Spleen (tissue), 11 donors: ENCODE measurements at regions not wholly inside any gene's neighbourhood (a gene's known extent, or its start where the extent isn't known, plus 50 kb on each side); places are given as distances from the start of the nearest gene placed in this dataset.

Source experiments
- DNase-seq: peaks from one replicate; pipeline ENCODE4 v3.0.0-alpha.2; 2020
- H3K27ac ChIP-seq, 8 donors: fragments of 200-600 bp; sonication (generic) in 7 of 8; 1 replicate in 4 of 8; 2 replicates in 4 of 8; pipeline versions ENCODE4 v1.5.0 to v1.8.0; 2016 to 2021; ENCODE audit warnings: inconsistent platforms in 4 of 8, mild to moderate bottlenecking in 4 of 8, moderate library complexity in 1 of 8
- H3K27me3 ChIP-seq, 7 donors: fragments of 200-600 bp; sonication (generic) in 6 of 7; replicated peaks in 1 of 7; 1 replicate in 4 of 7; 2 replicates in 3 of 7; pipeline versions ENCODE4 v1.5.0 to v1.8.0; 2016 to 2021; ENCODE audit warnings: inconsistent platforms in 3 of 7, mild to moderate bottlenecking in 1 of 7
- H3K36me3 ChIP-seq, 6 donors: fragments of 200-600 bp; sonication (generic) in 5 of 6; 1 replicate in 4 of 6; 2 replicates in 2 of 6; pipeline versions ENCODE4 v1.5.0 to v1.8.0; 2016 to 2021; ENCODE audit warnings: inconsistent platforms in 2 of 6
- H3K4me1 ChIP-seq, 6 donors: fragments of 200-600 bp; sonication (generic) in 5 of 6; 1 replicate in 3 of 6; 2 replicates in 3 of 6; pipeline versions ENCODE4 v1.5.0 to v1.8.0; 2016 to 2021; ENCODE audit warnings: inconsistent platforms in 3 of 6
- H3K4me3 ChIP-seq, 8 donors: fragments of 200-600 bp; sonication (generic) in 7 of 8; 1 replicate in 4 of 8; 2 replicates in 4 of 8; pipeline versions ENCODE4 v1.5.0 to v1.8.0; 2016 to 2021; ENCODE audit warnings: inconsistent platforms in 4 of 8, mild to moderate bottlenecking in 4 of 8, moderate library complexity in 2 of 8
- H3K9me3 ChIP-seq, 8 donors: fragments of 200-600 bp; sonication (generic) in 7 of 8; 1 replicate in 4 of 8; 2 replicates in 4 of 8; pipeline versions ENCODE4 v1.5.0 to v1.8.0; 2016 to 2021; ENCODE audit warnings: inconsistent platforms in 4 of 8
- POLR2A ChIP-seq, 3 donors: fragments of 450-650 bp; IDR thresholded peaks; one replicate each; pipeline ENCODE4 v1.5.1; 2017; ENCODE audit warnings: antibody characterized with exemption in 3 of 3, mild to moderate bottlenecking in 1 of 3
- POLR2AphosphoS5 ChIP-seq, 3 donors: sonication (generic); formaldehyde crosslinking; IDR thresholded peaks; one replicate each; pipeline ENCODE4 v1.5.1; 2017; ENCODE audit warnings: antibody characterized with exemption in 3 of 3
- WGBS, 5 donors: extraction: QIAGEN DNeasy Blood & Tissue Kit in 3 of 5; methylation state at CpG; one replicate each; pipeline versions ENCODE4 v1.1.5 to v1.1.7; 2013 to 2018; 5-methylcytosine and 5-hydroxymethylcytosine counted together
- intact Hi-C: fragments of 100-400 bp; cut with DNase I; formaldehyde crosslinking; loops from one replicate; pipeline ENCODE4 v1.15.0; 2023; ENCODE audit warnings: low total_unique reads
- TF ChIP-seq, protein P1 (sequence below), 11 experiments: fragments of 200-600 bp in 7 of 11; fragments of 450-650 bp in 4 of 11; sonication (generic) in 4 of 11; IDR thresholded peaks in 8 of 11; conservative IDR thresholded peaks in 3 of 11; 1 replicate in 7 of 11; 2 replicates in 4 of 11; pipeline versions ENCODE4 v1.4.0 to v1.8.0; 2016 to 2021; ENCODE audit warnings: antibody characterized with exemption in 11 of 11, inconsistent platforms in 4 of 11, mild to moderate bottlenecking in 1 of 11
- donor health status: healthy with polysubstance abuse.
- donor health status: DM: no; HTN: no; CAD: no; lungs with moderate emphysema.
- donor health status: DM: no; HTN: no; CAD: no.
- donor health status: Bipolar disorder and iron deficiency.
- donor health status: healthy.
- donor health status: DM: no; HTN: no; CAD: no.
- donor health status: DM: yes; HTN: yes; CAD: no.

DNA sequence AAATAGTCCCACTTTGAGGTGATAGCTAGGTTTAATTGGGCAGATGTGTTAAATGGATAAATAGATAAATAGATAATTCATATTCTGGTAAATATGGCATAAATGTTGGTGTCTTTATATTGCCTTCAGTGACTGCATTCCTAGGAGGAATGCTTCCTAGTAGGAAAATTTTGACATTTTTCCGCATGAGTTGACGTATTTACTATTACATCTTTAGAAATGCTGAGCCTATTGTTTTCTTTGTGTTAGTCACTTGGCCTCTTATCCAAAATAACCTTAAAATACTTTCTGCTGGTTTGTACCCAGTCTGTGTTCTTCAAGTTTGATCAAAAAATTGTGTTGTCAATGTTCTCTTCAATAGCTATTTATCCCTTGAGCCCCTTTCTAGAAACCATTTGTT is 495.6 kb upstream of the ZEB2 start:
- Histone ChIP-seq H3K36me3 (no peaks in the 10 kb centered on the region), H3K4me3 (no peak overlapping the region), H3K4me1 (no peaks in the 10 kb centered on the region), H3K27me3 (no peaks in the 10 kb centered on the region), H3K27ac (no peak overlapping the region), H3K9me3 (no peaks in the 10 kb centered on the region)
- no peak for DNase-seq
- WGBS, 5 donors = 91 to 99% (median 97%) methylated on average over 2 of the region's 2 CpGs
- intact Hi-C loops = no loop called here
- TF ChIP-seq, protein P1, sequence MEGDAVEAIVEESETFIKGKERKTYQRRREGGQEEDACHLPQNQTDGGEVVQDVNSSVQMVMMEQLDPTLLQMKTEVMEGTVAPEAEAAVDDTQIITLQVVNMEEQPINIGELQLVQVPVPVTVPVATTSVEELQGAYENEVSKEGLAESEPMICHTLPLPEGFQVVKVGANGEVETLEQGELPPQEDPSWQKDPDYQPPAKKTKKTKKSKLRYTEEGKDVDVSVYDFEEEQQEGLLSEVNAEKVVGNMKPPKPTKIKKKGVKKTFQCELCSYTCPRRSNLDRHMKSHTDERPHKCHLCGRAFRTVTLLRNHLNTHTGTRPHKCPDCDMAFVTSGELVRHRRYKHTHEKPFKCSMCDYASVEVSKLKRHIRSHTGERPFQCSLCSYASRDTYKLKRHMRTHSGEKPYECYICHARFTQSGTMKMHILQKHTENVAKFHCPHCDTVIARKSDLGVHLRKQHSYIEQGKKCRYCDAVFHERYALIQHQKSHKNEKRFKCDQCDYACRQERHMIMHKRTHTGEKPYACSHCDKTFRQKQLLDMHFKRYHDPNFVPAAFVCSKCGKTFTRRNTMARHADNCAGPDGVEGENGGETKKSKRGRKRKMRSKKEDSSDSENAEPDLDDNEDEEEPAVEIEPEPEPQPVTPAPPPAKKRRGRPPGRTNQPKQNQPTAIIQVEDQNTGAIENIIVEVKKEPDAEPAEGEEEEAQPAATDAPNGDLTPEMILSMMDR (IDR thresholded peaks at IDR 0.05 in 8 of 11, conservative IDR thresholded peaks at IDR 0.05 in 3 of 11) = no peak
- TF ChIP-seq POLR2AphosphoS5 (IDR thresholded peaks at IDR 0.05) (no peak), POLR2A (IDR thresholded peaks at IDR 0.05) (no peak)

DNA sequence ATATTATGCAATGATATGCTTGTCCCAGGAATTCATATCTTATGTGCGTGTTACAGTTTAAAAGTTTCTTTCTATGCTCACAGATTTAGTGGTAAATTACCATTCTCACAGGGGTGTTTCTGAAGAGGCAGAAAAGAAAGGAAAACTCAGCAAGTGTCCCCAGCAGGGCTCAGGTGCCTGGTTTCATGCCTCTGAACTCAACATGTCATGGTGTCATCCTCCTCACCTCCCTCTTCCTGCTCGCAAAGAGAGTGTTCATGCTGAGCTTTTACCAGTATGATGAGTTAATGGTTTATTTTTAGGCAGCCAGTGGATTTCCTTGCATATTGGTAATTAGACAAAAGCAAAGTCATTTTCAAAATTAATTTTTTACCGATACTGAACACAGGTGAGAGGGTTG is 492.9 kb upstream of the ZEB2 start:
- no peak for DNase-seq
- Histone ChIP-seq H3K36me3 (no peaks in the 10 kb centered on the region), H3K4me3 (no peak overlapping the region), H3K9me3 (no peaks in the 10 kb centered on the region), H3K4me1 (no peaks in the 10 kb centered on the region), H3K27me3 (no peaks in the 10 kb centered on the region), H3K27ac (no peak overlapping the region)
- TF ChIP-seq POLR2AphosphoS5 (IDR thresholded peaks at IDR 0.05) = no peak
- intact Hi-C loops = no loop called here
- 93 to 99% (median 95%) methylated on average over 3 of the region's 3 CpGs for WGBS, 5 donors

DNA sequence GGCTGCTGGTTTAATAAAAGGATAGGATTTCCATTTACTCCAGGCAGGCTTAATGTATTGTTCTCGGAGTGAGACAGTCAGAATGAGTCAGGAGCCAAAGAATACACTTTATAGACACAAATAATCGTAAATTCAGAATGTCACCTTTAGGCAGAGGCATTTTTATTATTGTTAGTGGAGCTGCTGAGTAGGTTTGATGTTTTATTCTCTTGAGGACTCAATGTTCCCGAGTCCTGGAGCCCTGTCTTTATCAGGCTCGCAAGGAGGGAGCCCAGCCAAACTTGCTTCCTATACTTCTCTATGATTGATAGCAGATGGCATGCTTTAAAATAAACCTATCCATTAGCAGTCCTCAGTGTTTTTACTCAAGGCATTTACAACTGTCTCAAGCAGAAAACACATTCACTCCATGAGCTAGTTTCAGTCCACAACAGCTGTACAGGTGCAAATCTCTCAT is 492.3 kb upstream of the ZEB2 start:
- Histone ChIP-seq H3K27ac (no peak overlapping the region), H3K27me3 (no peaks in the 10 kb centered on the region), H3K4me3 (no peak overlapping the region), H3K36me3 (no peaks in the 10 kb centered on the region), H3K9me3 (no peaks in the 10 kb centered on the region), H3K4me1 (no peaks in the 10 kb centered on the region)
- no peak for DNase-seq
- 59 to 85% (median 81%) methylated on average over 4 of the region's 4 CpGs for WGBS, 5 donors
- TF ChIP-seq, protein P1 (IDR thresholded peaks at IDR 0.05 in 8 of 11, conservative IDR thresholded peaks at IDR 0.05 in 3 of 11) = no peak
- TF ChIP-seq POLR2A (IDR thresholded peaks at IDR 0.05) (no peak), POLR2AphosphoS5 (IDR thresholded peaks at IDR 0.05) (no peak)
- intact Hi-C loops = no loop called here

DNA sequence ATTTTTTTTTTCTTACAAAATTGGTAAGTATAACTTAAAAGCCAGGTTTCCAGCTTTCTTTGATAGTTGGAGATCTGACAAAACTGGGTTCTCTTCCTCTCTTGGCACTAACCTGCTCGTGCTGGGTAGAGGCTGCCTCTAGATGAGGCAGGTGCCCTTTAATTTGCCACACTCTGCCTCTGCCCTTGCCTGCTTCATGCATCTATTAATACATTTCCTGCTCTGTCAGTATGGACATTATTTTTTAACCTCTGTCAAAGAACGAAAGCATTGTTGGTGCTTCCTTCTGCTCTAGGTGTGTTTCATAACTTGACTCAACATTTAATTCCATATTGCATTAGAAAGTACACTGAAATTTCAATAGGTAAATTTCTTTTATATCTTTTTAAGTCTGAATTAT is 490.7 kb upstream of the ZEB2 start:
- 51 to 59% (median 58%) methylated on average over 2 of the region's 2 CpGs for WGBS, 5 donors
- no peaks in the 10 kb centered on the region for H3K9me3 ChIP-seq

More for the DNA sequence above, 490.7 kb upstream of the ZEB2 start:
- H3K27ac ChIP-seq = no peak overlapping the region
- TF ChIP-seq, protein P1 (IDR thresholded peaks at IDR 0.05 in 8 of 11, conservative IDR thresholded peaks at IDR 0.05 in 3 of 11) = no peak
- no peak for TF ChIP-seq POLR2A (IDR thresholded peaks at IDR 0.05)
- no peak for TF ChIP-seq POLR2AphosphoS5 (IDR thresholded peaks at IDR 0.05)
- intact Hi-C loops = no loop called here
- DNase-seq = no peak
- H3K36me3 ChIP-seq = no peaks in the 10 kb centered on the region
- no peaks in the 10 kb centered on the region for H3K4me1 ChIP-seq
- no peaks in the 10 kb centered on the region for H3K27me3 ChIP-seq
- H3K4me3 ChIP-seq = no peak overlapping the region
